Smooth muscle cell (in vitro differentiated cells): ENCODE measurements at regions not wholly inside any gene's neighbourhood (a gene's known extent, or its start where the extent isn't known, plus 50 kb on each side); places are given as distances from the start of the nearest gene placed in this dataset.

Experiments
- DNase-seq: peaks from one replicate; lab custom pipeline; 2025; ENCODE audit not compliant: unreplicated experiment; lab: John Stamatoyannopoulos, UW
- H2AFZ ChIP-seq: fragments of 200-600 bp; sonication (generic); 2 replicates; pipeline ENCODE4 v1.6.0; 2016; ENCODE audit warnings: antibody characterized with exemption, low read depth, mild to moderate bottlenecking
- H3F3A ChIP-seq: fragments of 200-600 bp; sonication (generic); 2 replicates; pipeline ENCODE4 v1.6.0; 2017; ENCODE audit warnings: antibody characterized with exemption, low read depth
- H3K27ac ChIP-seq: fragments of 200-600 bp; sonication (generic); 2 replicates; pipeline ENCODE4 v1.5.1; 2016; ENCODE audit warnings: low read depth, mild to moderate bottlenecking
- H3K27me3 ChIP-seq: fragments of 200-600 bp; sonication (generic); 2 replicates; pipeline ENCODE4 v1.6.1; 2016; ENCODE audit warnings: low read depth, mild to moderate bottlenecking
- H3K36me3 ChIP-seq: fragments of 200-600 bp; sonication (generic); 2 replicates; pipeline ENCODE4 v1.5.1; 2016; ENCODE audit warnings: low read depth
- H3K4me1 ChIP-seq: fragments of 200-600 bp; sonication (generic); 2 replicates; pipeline ENCODE4 v1.5.1; 2016; ENCODE audit warnings: low read depth
- H3K4me2 ChIP-seq: fragments of 200-600 bp; sonication (generic); 2 replicates; pipeline ENCODE4 v1.6.0; 2016; ENCODE audit warnings: mild to moderate bottlenecking
- H3K4me3 ChIP-seq: fragments of 200-600 bp; sonication (generic); 2 replicates; pipeline ENCODE4 v1.5.1; 2016; ENCODE audit warnings: mild to moderate bottlenecking
- H3K79me2 ChIP-seq: fragments of 200-600 bp; sonication (generic); 2 replicates; pipeline ENCODE4 v1.6.0; 2016; ENCODE audit warnings: low read depth, mild to moderate bottlenecking
- H3K9ac ChIP-seq: fragments of 200-600 bp; sonication (generic); 2 replicates; pipeline ENCODE4 v1.6.0; 2016; ENCODE audit warnings: low read depth
- H3K9me3 ChIP-seq: fragments of 200-600 bp; sonication (generic); replicated peaks from 2 replicates; pipeline ENCODE4 v1.5.1; 2016; ENCODE audit warnings: low read depth
- H4K20me1 ChIP-seq: fragments of 200-600 bp; sonication (generic); 2 replicates; pipeline ENCODE4 v1.6.0; 2016; ENCODE audit warnings: low read depth
- CTCF ChIP-seq: fragments of 200-600 bp; sonication (generic); IDR thresholded peaks from 2 replicates; pipeline ENCODE4 v1.5.1; 2017; ENCODE audit warnings: borderline replicate concordance, mild to moderate bottlenecking, antibody characterized with exemption; ENCODE audit not compliant: insufficient read depth, poor library complexity, severe bottlenecking
- WGBS: methylation state at CpG from one replicate; pipeline ENCODE4 v1.1.7; 2016; ENCODE audit warnings: low lambda C conversion rate; 5-methylcytosine and 5-hydroxymethylcytosine counted together

GRCh38 chr22:22067192-22067591 lies 84.6 kb upstream of the TOP3B start:
- WGBS, result 67% methylated on average over 3 of the region's 3 CpGs
- no peaks in the 10 kb centered on the region for H3K9me3 ChIP-seq
- H2AFZ ChIP-seq, result no peak overlapping the region
- H3K4me3 ChIP-seq, result no peak overlapping the region
- no peak for TF ChIP-seq CTCF
- no peak overlapping the region for H3K4me2 ChIP-seq
- H3K79me2 ChIP-seq, result no peaks in the 10 kb centered on the region
- no peaks in the 10 kb centered on the region for H3K36me3 ChIP-seq
- H3K9ac ChIP-seq, result no peak overlapping the region
- H4K20me1 ChIP-seq, result no peaks in the 10 kb centered on the region
- DNase-seq, result no peak
- no peaks in the 10 kb centered on the region for H3F3A ChIP-seq
- H3K27me3 ChIP-seq, result peaks cover 62% of the 10 kb centered on the region
- no peaks in the 10 kb centered on the region for H3K4me1 ChIP-seq
- no peak overlapping the region for H3K27ac ChIP-seq

GRCh38 chr22:22064580-22064979 lies 82.0 kb upstream of the TOP3B start:
- Histone ChIP-seq H3F3A (no peaks in the 10 kb centered on the region), H2AFZ (no peak overlapping the region), H3K27me3 (peaks cover 45% of the 10 kb centered on the region), H3K9me3 (no peaks in the 10 kb centered on the region), H3K4me2 (no peak overlapping the region), H3K27ac (no peak overlapping the region), H3K4me1 (peaks cover 5% of the 10 kb centered on the region), H3K4me3 (no peak overlapping the region), H3K79me2 (no peaks in the 10 kb centered on the region), H3K36me3 (no peaks in the 10 kb centered on the region), H3K9ac (no peak overlapping the region), H4K20me1 (no peaks in the 10 kb centered on the region)
- DNase-seq, result no peak
- no peak for TF ChIP-seq CTCF

- peaks cover 9% of the 10 kb centered on the region for H3K4me1 ChIP-seq
- no peak for TF ChIP-seq CTCF
- WGBS, result 69% methylated on average over 2 of the region's 2 CpGs
Observed at GRCh38 chr22:22062306-22062793, 79.8 kb upstream of the TOP3B start.

More at GRCh38 chr22:22062306-22062793, 79.8 kb upstream of the TOP3B start:
- H3K4me2 ChIP-seq, result no peak overlapping the region
- no peaks in the 10 kb centered on the region for H3K79me2 ChIP-seq
- DNase-seq, result no peak
- H3F3A ChIP-seq, result no peaks in the 10 kb centered on the region
- H3K9ac ChIP-seq, result no peak overlapping the region
- H3K27ac ChIP-seq, result no peak overlapping the region
- peaks cover 44% of the 10 kb centered on the region for H3K27me3 ChIP-seq
- no peaks in the 10 kb centered on the region for H3K36me3 ChIP-seq
- H3K4me3 ChIP-seq, result no peak overlapping the region
- no peak overlapping the region for H2AFZ ChIP-seq
- H4K20me1 ChIP-seq, result no peaks in the 10 kb centered on the region
- H3K9me3 ChIP-seq, result no peaks in the 10 kb centered on the region
